ENCODE measurements at regions not wholly inside any gene's neighbourhood (a gene's known extent, or its start where the extent isn't known, plus 50 kb on each side); places are given as distances from the start of the nearest gene placed in this dataset.

DNA sequence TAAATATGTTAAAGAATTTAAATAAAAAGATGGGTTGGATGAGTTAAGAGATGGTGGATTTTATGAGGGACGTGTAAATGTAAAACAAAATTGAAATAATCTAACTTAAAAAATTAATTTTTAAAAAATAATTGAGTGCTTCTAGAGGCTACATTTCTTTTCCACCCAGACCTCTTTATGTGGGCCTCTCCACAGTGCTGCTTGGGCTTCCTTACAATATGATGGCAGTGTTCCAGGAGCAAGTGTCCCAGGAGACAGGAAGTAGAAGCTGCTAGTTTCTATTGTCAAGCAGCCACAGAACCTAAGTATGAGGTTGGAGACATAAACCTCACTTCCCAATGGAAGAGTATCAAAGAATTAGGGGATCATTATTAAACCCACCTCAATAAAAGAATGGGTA is 205.7 kb upstream of the CPHXL start:
- H3K36me3 ChIP-seq (ENCODE audit: control insufficient read depth, insufficient read depth, low read length), result no peaks in the 10 kb centered on the region
- H3K4me1 ChIP-seq (ENCODE audit: control insufficient read depth, insufficient read depth, low read length), result no peaks in the 10 kb centered on the region
- peaks cover 24% of the 10 kb centered on the region for H3K9me3 Mint-ChIP-seq
- peaks cover 28% of the 10 kb centered on the region for H3K27me3 ChIP-seq (ENCODE audit: control insufficient read depth, insufficient read depth, low read length, poor library complexity, severe bottlenecking)
- no peak for DNase-seq
- peaks cover 23% of the 10 kb centered on the region for H3K9me3 ChIP-seq (ENCODE audit: control insufficient read depth, low read length)
- no peaks in the 10 kb centered on the region for H3K4me1 Mint-ChIP-seq
- no CpG with 5 or more reads among the region's 1 CpG for WGBS, 2 experiments (ENCODE audit: insufficient coverage in 1 of 2, insufficient read length in 1 of 2)
- no peak overlapping the region for H3K27ac Mint-ChIP-seq
- no peak overlapping the region for H3K9ac ChIP-seq (ENCODE audit: extremely low read depth, low read length, poor library complexity, severe bottlenecking)
- H3K4me3 Mint-ChIP-seq, result no peak overlapping the region
- H3K27ac ChIP-seq (ENCODE audit: low read depth, low read length), result no peak overlapping the region
- no peaks in the 10 kb centered on the region for H3K36me3 Mint-ChIP-seq (ENCODE audit: low read depth)
- no peak overlapping the region for H3K4me3 ChIP-seq (ENCODE audit: low read length)
- TF ChIP-seq CTCF (conservative IDR thresholded peaks at IDR 0.05), result no peak
- peaks cover 97% of the 10 kb centered on the region for H3K27me3 Mint-ChIP-seq (ENCODE audit: insufficient read depth)

GRCh38 chr16:75938818-75939217 is 212.5 kb upstream of the CPHXL start:
- H3K9me3 Mint-ChIP-seq, result no peaks in the 10 kb centered on the region
- no peak overlapping the region for H3K27ac ChIP-seq (ENCODE audit: low read depth, low read length)
- H3K36me3 Mint-ChIP-seq (ENCODE audit: low read depth), result no peaks in the 10 kb centered on the region
- TF ChIP-seq CTCF (conservative IDR thresholded peaks at IDR 0.05), result no peak
- peaks cover 8% of the 10 kb centered on the region for H3K9me3 ChIP-seq (ENCODE audit: control insufficient read depth, low read length)
- H3K27me3 ChIP-seq (ENCODE audit: control insufficient read depth, insufficient read depth, low read length, poor library complexity, severe bottlenecking), result no peaks in the 10 kb centered on the region
- H3K9ac ChIP-seq (ENCODE audit: extremely low read depth, low read length, poor library complexity, severe bottlenecking), result no peak overlapping the region
- 92 to 96% methylated on average over 3 to 8 of the region's 8 CpGs for WGBS, 2 experiments (ENCODE audit: insufficient coverage in 1 of 2, insufficient read length in 1 of 2)
- DNase-seq, result no peak
- peaks cover 80% of the 10 kb centered on the region for H3K27me3 Mint-ChIP-seq (ENCODE audit: insufficient read depth)
- H3K4me1 Mint-ChIP-seq, result peaks cover 13% of the 10 kb centered on the region
- no peaks in the 10 kb centered on the region for H3K36me3 ChIP-seq (ENCODE audit: control insufficient read depth, insufficient read depth, low read length)
- no peak overlapping the region for H3K4me3 Mint-ChIP-seq
- no peak overlapping the region for H3K27ac Mint-ChIP-seq
- no peak overlapping the region for H3K4me3 ChIP-seq (ENCODE audit: low read length)
- no peaks in the 10 kb centered on the region for H3K4me1 ChIP-seq (ENCODE audit: control insufficient read depth, insufficient read depth, low read length)

GRCh38 chr16:75942351-75942750 is 216.1 kb upstream of the CPHXL start:
- H3K27ac ChIP-seq (ENCODE audit: low read depth, low read length), result no peak overlapping the region
- Mint-ChIP-seq H3K4me1 (peaks cover 28% of the 10 kb centered on the region), H3K27ac (no peak overlapping the region), H3K4me3 (no peak overlapping the region), H3K9me3 (no peaks in the 10 kb centered on the region), H3K27me3 (ENCODE audit: insufficient read depth) (peaks cover 60% of the 10 kb centered on the region), H3K36me3 (ENCODE audit: low read depth) (no peaks in the 10 kb centered on the region)
- WGBS, 2 experiments (ENCODE audit: insufficient coverage in 1 of 2, insufficient read length in 1 of 2), result 87 to 100% methylated on average over 1 to 3 of the region's 3 CpGs
- peaks cover 3% of the 10 kb centered on the region for H3K4me1 ChIP-seq (ENCODE audit: control insufficient read depth, insufficient read depth, low read length)
- H3K9ac ChIP-seq (ENCODE audit: extremely low read depth, low read length, poor library complexity, severe bottlenecking), result no peak overlapping the region
- H3K36me3 ChIP-seq (ENCODE audit: control insufficient read depth, insufficient read depth, low read length), result no peaks in the 10 kb centered on the region
- DNase-seq, result no peak
- no peak overlapping the region for H3K4me3 ChIP-seq (ENCODE audit: low read length)
- H3K9me3 ChIP-seq (ENCODE audit: control insufficient read depth, low read length), result peaks cover 8% of the 10 kb centered on the region
- no peak for TF ChIP-seq CTCF (conservative IDR thresholded peaks at IDR 0.05)
- no peaks in the 10 kb centered on the region for H3K27me3 ChIP-seq (ENCODE audit: control insufficient read depth, insufficient read depth, low read length, poor library complexity, severe bottlenecking)
